Heart right ventricle (tissue), 16 donors: ENCODE measurements at regions not wholly inside any gene's neighbourhood (a gene's known extent, or its start where the extent isn't known, plus 50 kb on each side); places are given as distances from the start of the nearest gene placed in this dataset.

Source experiments
- ATAC-seq, 8 donors: fragments of 200-7000 bp; cut with Tn5 transposase; one replicate each; pipeline ENCODE4 v1.9.1; 2020; ENCODE audit warnings: mild to moderate bottlenecking in 8 of 8, moderate library complexity in 8 of 8, moderate number of reproducible peaks in 1 of 8
- DNase-seq, 2 donors: peaks; one replicate each; pipeline ENCODE4 v3.0.0-alpha.2; 2020
- H3K27ac ChIP-seq, 10 donors: fragments of 200-600 bp; sonication (generic) in 2 of 10; one replicate each; pipeline versions ENCODE4 v1.5.0 to v1.8.0; 2020 to 2022; ENCODE audit warnings: mild to moderate bottlenecking in 3 of 10
- H3K27me3 ChIP-seq, 7 donors: fragments of 200-600 bp; one replicate each; pipeline ENCODE4 v1.8.0; 2021 to 2022; ENCODE audit warnings: mild to moderate bottlenecking in 2 of 7
- H3K36me3 ChIP-seq, 9 donors: fragments of 200-600 bp; sonication (generic) in 1 of 9; one replicate each; pipeline versions ENCODE4 v1.5.0 to v1.8.0; 2020 to 2022; ENCODE audit warnings: mild to moderate bottlenecking in 2 of 9
- H3K4me1 ChIP-seq, 9 donors: fragments of 200-600 bp; sonication (generic) in 1 of 9; one replicate each; pipeline versions ENCODE4 v1.5.0 to v1.8.0; 2020 to 2022; ENCODE audit warnings: mild to moderate bottlenecking in 4 of 9
- H3K4me3 ChIP-seq, 10 donors: fragments of 200-600 bp; sonication (generic) in 2 of 10; one replicate each; pipeline versions ENCODE4 v1.5.0 to v1.8.0; 2020 to 2022; ENCODE audit warnings: mild to moderate bottlenecking in 7 of 10, moderate library complexity in 2 of 10
- H3K9me3 ChIP-seq, 11 donors: fragments of 200-600 bp in 10 of 11; sonication (generic) in 2 of 11; one replicate each; pipeline versions ENCODE4 v1.5.0 to v1.8.0; 2013 to 2022; ENCODE audit warnings: mild to moderate bottlenecking in 2 of 11, control low read depth in 1 of 11, moderate library complexity in 1 of 11
- CTCF ChIP-seq, 9 donors: fragments of 200-600 bp; sonication (generic) in 2 of 9; IDR thresholded peaks; one replicate each; pipeline versions ENCODE4 v1.5.0 to v1.8.0; 2021 to 2022; ENCODE audit warnings: antibody characterized with exemption in 9 of 9, mild to moderate bottlenecking in 5 of 9, moderate library complexity in 1 of 9
- WGBS, 2 donors: extraction: QIAGEN DNeasy Blood & Tissue Kit; methylation state at CpG; one replicate each; pipeline ENCODE4 v1.1.7; 2013; ENCODE audit warnings: inconsistent platforms in 1 of 2; 5-methylcytosine and 5-hydroxymethylcytosine counted together
- intact Hi-C, 10 donors: fragments of 100-400 bp; cut with DNase I; formaldehyde crosslinking; loops; one replicate each; pipeline versions ENCODE4 v1.11.1 to v1.14.2; 2022
- donor health status: Arrhythmogenic right ventricular cardiomyopathy.
- donor health status: ischemic (EF 13 %, LVEDD 7.1; RV severe dilation, severe dysfunction).
- donor health status: healthy with polysubstance abuse.
- donor health status: DM: no; HTN: yes; CAD: no.
- donor health status: DM: no; HTN: no; CAD: no.
- donor health status: ischemic (EF 25% LVEDD 6.9; RV normal size, moderate dysfunction).
- donor health status: ischemic (EF 25% LVEDD 5.7; RV mildly dilated, moderate dysfunction).
- donor health status: healthy.
- donor health status: DM: yes; HTN: yes; CAD: no.
- donor health status: Ischemic cardiomyopathy.
- donor health status: ischemic (EF 35%, LVEDD 5.7; RV mildly dilated, moderate dysfunction).
- donor health status: nonischemic (EF 11% LVEDD 7.7; RV severe dilation, severe dysfunction).
- donor health status: DM: yes; HTN: yes; CAD: no.
- donor health status: PGD.
- donor health status: ischemic (EF 29% LVEDD 5.4; RV normal size, mild dysfunction).
- donor health status: nonischemic (EF 23%, LVEDD 6.1; RV moderate dilation, normal function).

GRCh38 chr1:147840909-147841308 lies 61.7 kb upstream of the GJA8 start:
- H3K36me3 ChIP-seq, result no peaks in the 10 kb centered on the region
- no peaks in the 10 kb centered on the region for H3K9me3 ChIP-seq
- no peaks in the 10 kb centered on the region for H3K27me3 ChIP-seq
- WGBS, 2 donors, result 91 to 94% methylated on average over 4 of the region's 4 CpGs
- ATAC-seq (no peak), DNase-seq (no peak)
- no peak overlapping the region for H3K27ac ChIP-seq
- H3K4me1 ChIP-seq, result no peaks in the 10 kb centered on the region
- intact Hi-C loops, result no loop called here
- H3K4me3 ChIP-seq, result no peak overlapping the region
- no peak for TF ChIP-seq CTCF (IDR thresholded peaks at IDR 0.05)

- intact Hi-C loops, result no loop called here
- no peaks in the 10 kb centered on the region for H3K36me3 ChIP-seq
- H3K4me3 ChIP-seq, result no peak overlapping the region
- H3K4me1 ChIP-seq, result no peaks in the 10 kb centered on the region
- H3K27ac ChIP-seq, result no peak overlapping the region
- ATAC-seq, result no peak
- WGBS, 2 donors, result 90% methylated on average over 8 of the region's 8 CpGs
- no peaks in the 10 kb centered on the region for H3K27me3 ChIP-seq
- no peak for TF ChIP-seq CTCF (IDR thresholded peaks at IDR 0.05)
- DNase-seq, result no peak
- no peaks in the 10 kb centered on the region for H3K9me3 ChIP-seq
Observed at GRCh38 chr1:147842578-147842977, 60.0 kb upstream of the GJA8 start.

GRCh38 chr1:147843486-147843885 lies 59.1 kb upstream of the GJA8 start:
- no peaks in the 10 kb centered on the region for H3K36me3 ChIP-seq
- WGBS, 2 donors, result 77 to 82% methylated on average over 3 of the region's 3 CpGs
- DNase-seq, result no peak
- no peak for TF ChIP-seq CTCF (IDR thresholded peaks at IDR 0.05)
- no peaks in the 10 kb centered on the region for H3K9me3 ChIP-seq
- no peak overlapping the region for H3K4me3 ChIP-seq
- no peak for ATAC-seq
- no peaks in the 10 kb centered on the region for H3K27me3 ChIP-seq
- intact Hi-C loops, result no loop called here
- no peak overlapping the region for H3K27ac ChIP-seq
- no peaks in the 10 kb centered on the region for H3K4me1 ChIP-seq

- no peak for ATAC-seq
- intact Hi-C loops, result loop anchor here in 1 of 10 donors (1.0 kb wide), 1 partner anchor 32 kb away; no protein-coding TSS in a partner anchor
- Histone ChIP-seq H3K27ac (no peak overlapping the region), H3K4me1 (peaks cover 0 to 12% (median 0%) of the 10 kb centered on the region in 9 donors), H3K9me3 (no peaks in the 10 kb centered on the region), H3K27me3 (no peaks in the 10 kb centered on the region), H3K4me3 (no peak overlapping the region), H3K36me3 (no peaks in the 10 kb centered on the region)
- DNase-seq, result no peak
- no peak for TF ChIP-seq CTCF (IDR thresholded peaks at IDR 0.05)
- 23 to 52% methylated on average over 1 of the region's 1 CpG for WGBS, 2 donors
Observed at GRCh38 chr1:147847831-147848230, 54.8 kb upstream of the GJA8 start.
